Ovary (tissue), 7 donors: ENCODE measurements at regions not wholly inside any gene's neighbourhood (a gene's known extent, or its start where the extent isn't known, plus 50 kb on each side); places are given as distances from the start of the nearest gene placed in this dataset.

ENCODE experiments used
- DNase-seq, 5 donors: peaks; one replicate each; pipeline ENCODE4 v3.0.0-alpha.2; 2019 to 2020
- H3K27ac ChIP-seq, 2 donors: fragments of 200-600 bp; one replicate each; pipeline versions ENCODE4 v1.5.1 to v1.8.0; 2019 to 2022
- H3K27me3 ChIP-seq: fragments of 200-600 bp; one replicate; pipeline ENCODE4 v1.8.0; 2022
- H3K36me3 ChIP-seq: fragments of 200-600 bp; sonication (generic); one replicate; pipeline ENCODE4 v1.5.1; 2019
- H3K4me1 ChIP-seq: one replicate; pipeline ENCODE4 v1.8.1; 2013; ENCODE audit warnings: mild to moderate bottlenecking, moderate library complexity; ENCODE audit not compliant: insufficient read depth
- H3K4me3 ChIP-seq: fragments of 200-600 bp; sonication (generic); one replicate; pipeline ENCODE4 v1.5.1; 2017
- H3K9me3 ChIP-seq, 2 donors: fragments of 200-600 bp in 1 of 2; sonication (generic) in 1 of 2; one replicate each; pipeline versions ENCODE4 v1.5.1 to v1.8.1; 2013 to 2019; ENCODE audit warnings: mild to moderate bottlenecking in 1 of 2, moderate library complexity in 1 of 2
- EP300 ChIP-seq: sonication (generic); formaldehyde crosslinking; IDR thresholded peaks from one replicate; pipeline ENCODE4 v1.6.1; 2017; ENCODE audit warnings: antibody characterized with exemption
- POLR2A ChIP-seq: fragments of 450-650 bp; IDR thresholded peaks from one replicate; pipeline ENCODE4 v1.6.1; 2017; ENCODE audit warnings: antibody characterized with exemption, mild to moderate bottlenecking, moderate library complexity
- WGBS, 3 donors: extraction: QIAGEN DNeasy Blood & Tissue Kit in 1 of 3; methylation state at CpG; one replicate each; pipeline versions ENCODE4 v1.1.5 to v1.1.7; 2013 to 2017; 5-methylcytosine and 5-hydroxymethylcytosine counted together
- intact Hi-C, 4 donors: fragments of 100-400 bp; cut with DNase I; formaldehyde crosslinking; loops; one replicate each; pipeline versions ENCODE4 v1.11.0 to v1.15.1; 2022 to 2023
- TF ChIP-seq, protein P1 (sequence below), 3 donors: fragments of 450-650 bp in 2 of 3; fragments of 200-600 bp in 1 of 3; IDR thresholded peaks; one replicate each; pipeline versions ENCODE4 v1.5.1 to v1.8.0; 2016 to 2022; ENCODE audit warnings: antibody characterized with exemption in 3 of 3, mild to moderate bottlenecking in 1 of 3
- donor health status: DM: no; HTN: no; CAD: no; lungs with moderate emphysema.
- donor health status: DM: no; HTN: no; CAD: no.
- donor health status: Bipolar disorder and iron deficiency.
- donor health status: DM: no; HTN: no; CAD: no.
- donor health status: DM: yes; HTN: yes; CAD: no.

DNA sequence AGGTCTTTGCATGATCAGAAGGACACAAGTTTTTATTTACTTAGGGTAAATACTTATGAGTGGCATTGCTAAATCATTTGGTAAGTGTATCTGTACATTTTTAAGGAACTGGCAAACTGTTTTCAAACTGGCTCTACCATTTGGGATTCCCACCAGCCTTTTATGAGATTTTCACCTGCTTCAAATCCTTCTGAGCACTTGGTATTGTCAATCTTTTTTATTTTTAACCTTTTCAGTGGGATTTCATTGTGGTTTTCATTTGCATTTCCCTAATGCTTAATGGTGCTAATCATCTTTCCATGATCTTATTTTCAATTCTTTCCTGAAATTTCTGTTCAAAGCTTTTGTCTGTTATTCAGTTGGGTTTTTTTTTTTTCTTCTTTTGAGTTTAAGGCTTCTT, 475.6 kb downstream of the MAN2A1 start:
- H3K27ac ChIP-seq = no peak overlapping the region
- no peaks in the 10 kb centered on the region for H3K36me3 ChIP-seq
- no peak for DNase-seq
- no peaks in the 10 kb centered on the region for H3K4me1 ChIP-seq
- TF ChIP-seq EP300 (no peak), POLR2A (no peak)
- TF ChIP-seq, protein P1, sequence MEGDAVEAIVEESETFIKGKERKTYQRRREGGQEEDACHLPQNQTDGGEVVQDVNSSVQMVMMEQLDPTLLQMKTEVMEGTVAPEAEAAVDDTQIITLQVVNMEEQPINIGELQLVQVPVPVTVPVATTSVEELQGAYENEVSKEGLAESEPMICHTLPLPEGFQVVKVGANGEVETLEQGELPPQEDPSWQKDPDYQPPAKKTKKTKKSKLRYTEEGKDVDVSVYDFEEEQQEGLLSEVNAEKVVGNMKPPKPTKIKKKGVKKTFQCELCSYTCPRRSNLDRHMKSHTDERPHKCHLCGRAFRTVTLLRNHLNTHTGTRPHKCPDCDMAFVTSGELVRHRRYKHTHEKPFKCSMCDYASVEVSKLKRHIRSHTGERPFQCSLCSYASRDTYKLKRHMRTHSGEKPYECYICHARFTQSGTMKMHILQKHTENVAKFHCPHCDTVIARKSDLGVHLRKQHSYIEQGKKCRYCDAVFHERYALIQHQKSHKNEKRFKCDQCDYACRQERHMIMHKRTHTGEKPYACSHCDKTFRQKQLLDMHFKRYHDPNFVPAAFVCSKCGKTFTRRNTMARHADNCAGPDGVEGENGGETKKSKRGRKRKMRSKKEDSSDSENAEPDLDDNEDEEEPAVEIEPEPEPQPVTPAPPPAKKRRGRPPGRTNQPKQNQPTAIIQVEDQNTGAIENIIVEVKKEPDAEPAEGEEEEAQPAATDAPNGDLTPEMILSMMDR (IDR thresholded peaks at IDR 0.05) = no peak
- intact Hi-C loops = no loop called here
- no peaks in the 10 kb centered on the region for H3K27me3 ChIP-seq
- no peaks in the 10 kb centered on the region for H3K9me3 ChIP-seq
- H3K4me3 ChIP-seq = no peak overlapping the region

DNA sequence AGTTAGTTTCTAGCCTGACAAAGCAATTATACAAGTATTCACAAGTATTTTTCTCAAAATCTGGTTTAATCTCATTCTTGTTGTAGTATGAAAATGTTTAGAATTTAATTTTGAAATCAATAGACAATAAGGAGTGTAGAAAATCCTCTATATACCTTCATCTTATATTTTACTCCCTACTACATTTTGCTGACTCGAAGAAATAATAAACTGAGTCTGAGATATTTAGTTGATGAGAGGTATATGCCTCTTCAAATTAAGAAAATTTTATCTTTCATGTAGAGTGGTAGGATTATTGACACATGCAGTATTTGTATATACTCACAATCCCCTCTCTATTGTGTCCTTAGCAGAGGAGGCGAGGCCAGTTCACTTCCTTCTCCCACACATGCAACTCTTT, 477.7 kb downstream of the MAN2A1 start:
- TF ChIP-seq, protein P1 (IDR thresholded peaks at IDR 0.05) = no peak
- TF ChIP-seq POLR2A = no peak
- TF ChIP-seq EP300 = no peak
- H3K36me3 ChIP-seq = no peaks in the 10 kb centered on the region
- H3K4me1 ChIP-seq = no peaks in the 10 kb centered on the region
- no peaks in the 10 kb centered on the region for H3K27me3 ChIP-seq
- H3K4me3 ChIP-seq = no peak overlapping the region
- H3K27ac ChIP-seq = no peak overlapping the region
- no peaks in the 10 kb centered on the region for H3K9me3 ChIP-seq
- 93 to 95% (median 95%) methylated on average over 2 of the region's 2 CpGs for WGBS, 3 donors
- intact Hi-C loops = no loop called here
- no peak for DNase-seq

DNA sequence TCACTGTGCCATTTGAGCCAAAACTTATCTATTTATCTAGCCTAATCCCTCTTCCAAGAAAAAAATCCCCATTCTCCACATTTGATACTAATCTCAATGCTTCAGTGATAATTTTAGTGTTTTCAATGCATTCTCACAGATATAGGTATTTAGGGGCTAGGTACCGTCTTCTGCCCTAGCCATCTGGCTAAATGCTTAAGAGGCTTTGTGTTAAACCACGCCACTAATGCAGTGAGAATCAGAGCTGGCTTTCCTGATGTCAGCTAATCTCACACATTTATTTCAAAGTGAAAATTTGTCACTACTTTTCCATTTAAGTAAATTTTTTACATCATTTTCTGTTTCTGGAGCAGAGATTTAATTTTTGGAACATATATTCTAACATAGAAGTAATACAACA, 479.7 kb downstream of the MAN2A1 start:
- no peak for DNase-seq
- no peak overlapping the region for H3K27ac ChIP-seq
- no peak overlapping the region for H3K4me3 ChIP-seq
- intact Hi-C loops = no loop called here
- TF ChIP-seq POLR2A = no peak
- TF ChIP-seq, protein P1 (IDR thresholded peaks at IDR 0.05) = no peak
- no peak for TF ChIP-seq EP300
- no peaks in the 10 kb centered on the region for H3K36me3 ChIP-seq
- no peaks in the 10 kb centered on the region for H3K4me1 ChIP-seq
- no peaks in the 10 kb centered on the region for H3K27me3 ChIP-seq
- no peaks in the 10 kb centered on the region for H3K9me3 ChIP-seq
- 79 to 86% (median 81%) methylated on average over 2 of the region's 2 CpGs for WGBS, 3 donors

DNA sequence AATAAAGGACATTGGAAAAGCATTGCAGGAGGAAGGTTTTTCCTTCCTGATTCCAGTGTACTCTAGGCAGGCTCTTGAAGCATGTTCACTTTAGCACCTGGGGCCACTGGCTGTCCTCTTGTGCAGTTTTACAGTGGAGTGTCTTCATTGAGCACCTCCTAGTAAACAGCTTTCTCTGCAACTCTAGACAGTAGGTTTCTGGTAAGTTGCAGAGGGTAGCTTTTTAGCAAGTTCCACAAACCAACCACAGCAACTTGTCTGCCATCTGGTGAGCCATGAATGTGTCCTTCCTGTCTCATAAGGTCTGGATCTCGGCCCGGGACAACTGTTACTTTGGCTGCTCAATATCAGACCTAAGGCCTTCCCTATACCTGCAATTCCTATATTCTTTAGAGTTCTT, 488.0 kb downstream of the MAN2A1 start:
- H3K4me3 ChIP-seq = no peak overlapping the region
- 83 to 92% (median 87%) methylated on average over 2 of the region's 2 CpGs for WGBS, 3 donors
- no peak overlapping the region for H3K27ac ChIP-seq
- H3K4me1 ChIP-seq = no peaks in the 10 kb centered on the region
- TF ChIP-seq, protein P1 (IDR thresholded peaks at IDR 0.05) = no peak
- TF ChIP-seq EP300 = no peak
- no peak for TF ChIP-seq POLR2A
- H3K9me3 ChIP-seq = no peaks in the 10 kb centered on the region
- H3K27me3 ChIP-seq = no peaks in the 10 kb centered on the region
- DNase-seq = no peak
- no peaks in the 10 kb centered on the region for H3K36me3 ChIP-seq
- intact Hi-C loops = no loop called here

DNA sequence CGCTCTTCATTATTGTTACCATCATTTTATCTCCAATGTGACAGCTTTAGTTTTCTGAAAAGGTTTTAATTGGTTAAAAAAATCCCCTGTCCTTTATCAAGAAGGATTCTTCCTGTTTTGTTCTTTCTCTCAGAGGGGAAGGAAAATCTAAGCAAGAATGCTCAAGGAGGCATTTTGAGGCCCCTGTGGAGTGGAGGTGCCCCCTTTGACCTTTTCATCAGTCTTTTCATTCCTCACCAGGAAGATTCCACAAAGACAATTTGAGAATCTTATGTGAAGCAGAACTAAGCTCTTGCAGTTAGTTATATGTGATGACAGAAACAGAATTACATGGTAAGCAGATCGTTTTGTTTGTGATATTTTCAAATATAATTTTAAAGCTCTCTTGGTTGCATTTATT, 489.6 kb downstream of the MAN2A1 start:
- H3K27me3 ChIP-seq = no peaks in the 10 kb centered on the region
- TF ChIP-seq, protein P1 (IDR thresholded peaks at IDR 0.05) = no peak
- TF ChIP-seq POLR2A (no peak), EP300 (no peak)
- no peaks in the 10 kb centered on the region for H3K9me3 ChIP-seq
- no peaks in the 10 kb centered on the region for H3K36me3 ChIP-seq
- H3K4me3 ChIP-seq = no peak overlapping the region
- WGBS, 3 donors = 52 to 67% (median 55%) methylated on average over 2 of the region's 2 CpGs
- H3K4me1 ChIP-seq = no peaks in the 10 kb centered on the region
- DNase-seq = no peak
- H3K27ac ChIP-seq = no peak overlapping the region
- intact Hi-C loops = no loop called here
